H1 (cell line): ENCODE measurements at regions not wholly inside any gene's neighbourhood (a gene's known extent, or its start where the extent isn't known, plus 50 kb on each side); places are given as distances from the start of the nearest gene placed in this dataset.

Source experiments
- BCL11A ChIP-seq, 2 experiments: IDR thresholded peaks; one replicate each; pipeline ENCODE4 v1.6.1; 2011; ENCODE audit warnings: low read depth in 2 of 2, low read length in 2 of 2, mild to moderate bottlenecking in 2 of 2
- CHD1 ChIP-seq: IDR thresholded peaks from 2 replicates; pipeline ENCODE4 v1.6.1; 2012; ENCODE audit warnings: low read depth, low read length, improper control_type of control experiment
- CHD7 ChIP-seq: fragments of 300-600 bp; sonication (generic); IDR thresholded peaks from 2 replicates; pipeline ENCODE4 v1.7.1; 2012; ENCODE audit warnings: low read length, moderate library complexity, mild to moderate bottlenecking, inconsistent platforms; ENCODE audit not compliant: insufficient replicate concordance
- CREB1 ChIP-seq: IDR thresholded peaks from 2 replicates; pipeline ENCODE4 v1.6.1; 2012; ENCODE audit warnings: inconsistent platforms
- E2F6 ChIP-seq: IDR thresholded peaks from 2 replicates; pipeline ENCODE4 v1.6.1; 2012; ENCODE audit warnings: inconsistent platforms
- HDAC6 ChIP-seq: IDR thresholded peaks from one replicate; pipeline ENCODE4 v1.7.1; 2012; ENCODE audit warnings: low read depth, mild to moderate bottlenecking, inconsistent platforms, low read length, moderate library complexity
- POLR2A ChIP-seq, 2 experiments: IDR thresholded peaks; 1 replicate in 1 of 2; 2 replicates in 1 of 2; pipeline ENCODE4 v1.6.1; 2011; ENCODE audit warnings: low read depth in 2 of 2, low read length in 2 of 2, mild to moderate bottlenecking in 2 of 2; ENCODE audit errors: control extremely low read depth in 1 of 2
- RXRA ChIP-seq: IDR thresholded peaks from 2 replicates; pipeline ENCODE4 v1.6.1; 2011; ENCODE audit warnings: low read depth, mild to moderate bottlenecking, low read length, moderate library complexity; ENCODE audit not compliant: insufficient read depth
- TAF7 ChIP-seq: optimal IDR thresholded peaks from 2 replicates; pipeline ENCODE3; 2011; ENCODE audit warnings: low read depth, mild to moderate bottlenecking, inconsistent platforms, low read length, moderate library complexity, borderline replicate concordance
- ZNF274 ChIP-seq: IDR thresholded peaks from 2 replicates; pipeline ENCODE4 v1.7.0; 2012; ENCODE audit warnings: low read length, borderline replicate concordance; ENCODE audit errors: extremely low read depth

DNA sequence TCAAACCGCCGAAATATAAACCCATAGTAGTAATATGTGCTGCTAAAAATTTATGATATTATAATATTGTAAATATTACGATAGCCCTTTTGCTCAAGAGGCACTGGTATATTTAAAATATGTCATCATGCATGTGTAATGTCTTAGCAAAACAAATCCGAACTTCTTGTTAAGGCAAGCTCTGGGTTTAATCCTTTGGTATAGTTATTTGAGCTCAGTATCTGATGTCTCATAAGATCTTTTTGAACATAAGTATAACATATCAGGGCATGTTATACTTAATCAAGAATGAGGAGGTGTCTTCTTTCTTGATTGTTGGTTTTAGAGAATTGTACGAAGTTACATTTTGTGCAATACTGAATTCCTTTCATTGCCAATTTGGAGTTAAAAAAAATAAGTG lies 154.1 kb upstream of the CBLB start (continued):
- TF ChIP-seq CHD7: no peak
- TF ChIP-seq HDAC6: no peak
- TF ChIP-seq CREB1: no peak
- no peak for TF ChIP-seq E2F6
- TF ChIP-seq RXRA: no peak
- TF ChIP-seq TAF7: no peak
- no peak for TF ChIP-seq ZNF274
- no peak for TF ChIP-seq BCL11A (IDR thresholded peaks at IDR 0.05; ENCODE audit: low read depth in 2 of 2, low read length in 2 of 2)
- TF ChIP-seq CHD1: no peak
- TF ChIP-seq POLR2A (IDR thresholded peaks at IDR 0.05; ENCODE audit: control extremely low read depth in 1 of 2, low read depth in 2 of 2, low read length in 2 of 2): no peak
